ENCODE measurements at regions not wholly inside any gene's neighbourhood (a gene's known extent, or its start where the extent isn't known, plus 50 kb on each side); places are given as distances from the start of the nearest gene placed in this dataset.
"Not testable (repeated sequence)": the region's sequence is repeated elsewhere in the genome, so short reads cannot be mapped to it uniquely, and the experiment has no call there.

- no peak for DNase-seq
These were observed 1661.9 kb upstream of the PIK3C3 start for GRCh38 chr18:40292985-40293710.

GRCh38 chr18:40283560-40283959 lies 1671.5 kb upstream of the PIK3C3 start:
- DNase-seq, result no peak

GRCh38 chr18:40281356-40281755 lies 1673.7 kb upstream of the PIK3C3 start:
- DNase-seq, result not testable (repeated sequence)

GRCh38 chr18:40274618-40275196 lies 1680.3 kb upstream of the PIK3C3 start:
- no peak for DNase-seq

GRCh38 chr18:40272630-40273231 lies 1682.3 kb upstream of the PIK3C3 start:
- DNase-seq, result no peak

GRCh38 chr18:40259115-40259835 lies 1695.8 kb upstream of the PIK3C3 start:
- no peak for DNase-seq

GRCh38 chr18:40258311-40258710 lies 1696.7 kb upstream of the PIK3C3 start:
- DNase-seq, result no peak

- DNase-seq, result no peak
These were observed 1704.8 kb upstream of the PIK3C3 start for GRCh38 chr18:40250236-40250635.

GRCh38 chr18:40249390-40250080 lies 1705.5 kb upstream of the PIK3C3 start:
- no peak for DNase-seq

GRCh38 chr18:40245612-40246011 lies 1709.4 kb upstream of the PIK3C3 start:
- not testable (repeated sequence) for DNase-seq

- DNase-seq, result no peak
These were observed 1711.4 kb upstream of the PIK3C3 start for GRCh38 chr18:40243607-40244006.

- DNase-seq, result no peak
These were observed 1719.2 kb upstream of the PIK3C3 start for GRCh38 chr18:40235836-40236235.

GRCh38 chr18:40235323-40235722 lies 1719.7 kb upstream of the PIK3C3 start:
- DNase-seq, result no peak

GRCh38 chr18:40233931-40234616 lies 1721.0 kb upstream of the PIK3C3 start:
- DNase-seq, result no peak

GRCh38 chr18:40222776-40223175 lies 1732.3 kb upstream of the PIK3C3 start:
- no peak for DNase-seq

- no peak for DNase-seq
These were observed 1738.2 kb upstream of the PIK3C3 start for GRCh38 chr18:40216856-40217255.

- no peak for DNase-seq
These were observed 1739.1 kb upstream of the PIK3C3 start for GRCh38 chr18:40215979-40216378.

- no peak for DNase-seq
These were observed 1744.3 kb upstream of the PIK3C3 start for GRCh38 chr18:40210696-40211095.

GRCh38 chr18:40208958-40209357 lies 1746.1 kb upstream of the PIK3C3 start:
- DNase-seq, result no peak

GRCh38 chr18:40197711-40198110 lies 1757.3 kb upstream of the PIK3C3 start:
- no peak for DNase-seq

GRCh38 chr18:40186677-40187076 lies 1768.4 kb upstream of the PIK3C3 start:
- DNase-seq, result no peak

- no peak for DNase-seq
These were observed 1775.1 kb upstream of the PIK3C3 start for GRCh38 chr18:40179729-40180461.

All from CD4-positive, alpha-beta T cell treated with Interleukin-17A for 4 hours (primary cell).